COLO668 (cell line): ENCODE measurements at regions not wholly inside any gene's neighbourhood (a gene's known extent, or its start where the extent isn't known, plus 50 kb on each side); places are given as distances from the start of the nearest gene placed in this dataset.
A peak's percentile ranks its signal among the peaks of the same experiment; 100 is the strongest.
"Not testable (repeated sequence)": the region's sequence is repeated elsewhere in the genome, so short reads cannot be mapped to it uniquely, and the experiment has no call there.

ENCODE experiments used
- DNase-seq: peaks from one replicate; lab custom pipeline; 2025; ENCODE audit not compliant: unreplicated experiment; lab: John Stamatoyannopoulos, UW

- no peak for DNase-seq
These were observed 421.1 kb upstream of the FTMT start for GRCh38 chr5:121430538-121430937.

- no peak for DNase-seq
These were observed 406.2 kb upstream of the FTMT start for GRCh38 chr5:121445511-121445910.

- DNase-seq, result no peak
These were observed 389.2 kb upstream of the FTMT start for GRCh38 chr5:121462441-121462840.

- not testable (repeated sequence) for DNase-seq
These were observed 380.5 kb upstream of the FTMT start for GRCh38 chr5:121471222-121471621.

- no peak for DNase-seq
These were observed 373.0 kb upstream of the FTMT start for GRCh38 chr5:121478636-121479035.

GRCh38 chr5:121479337-121479736 lies 372.3 kb upstream of the FTMT start:
- DNase-seq, result no peak

GRCh38 chr5:121485281-121485680 lies 366.4 kb upstream of the FTMT start:
- DNase-seq, result no peak

GRCh38 chr5:121485999-121486398 lies 365.7 kb upstream of the FTMT start:
- not testable (repeated sequence) for DNase-seq

GRCh38 chr5:121489972-121490371 lies 361.7 kb upstream of the FTMT start:
- no peak for DNase-seq

GRCh38 chr5:121497176-121497575 lies 354.5 kb upstream of the FTMT start:
- no peak for DNase-seq

- DNase-seq, result no peak
These were observed 351.4 kb upstream of the FTMT start for GRCh38 chr5:121500310-121500709.

GRCh38 chr5:121503111-121503840 lies 348.4 kb upstream of the FTMT start:
- peak; percentile 0 for DNase-seq

GRCh38 chr5:121516997-121517396 lies 334.7 kb upstream of the FTMT start:
- no peak for DNase-seq

- DNase-seq, result no peak
These were observed 326.0 kb upstream of the FTMT start for GRCh38 chr5:121525706-121526105.

GRCh38 chr5:121526908-121527307 lies 324.8 kb upstream of the FTMT start:
- no peak for DNase-seq

GRCh38 chr5:121533814-121534213 lies 317.9 kb upstream of the FTMT start:
- DNase-seq, result no peak

GRCh38 chr5:121550989-121551388 lies 300.7 kb upstream of the FTMT start:
- no peak for DNase-seq

- no peak for DNase-seq
These were observed 291.9 kb upstream of the FTMT start for GRCh38 chr5:121559832-121560231.

GRCh38 chr5:121572061-121572460 lies 279.6 kb upstream of the FTMT start:
- DNase-seq, result no peak

GRCh38 chr5:121573721-121574382 lies 277.8 kb upstream of the FTMT start:
- no peak for DNase-seq

- no peak for DNase-seq
These were observed 270.1 kb upstream of the FTMT start for GRCh38 chr5:121581588-121581987.

GRCh38 chr5:121596882-121597281 lies 254.8 kb upstream of the FTMT start:
- no peak for DNase-seq

GRCh38 chr5:121608826-121609225 lies 242.9 kb upstream of the FTMT start:
- DNase-seq, result no peak
